ENCODE measurements at regions not wholly inside any gene's neighbourhood (a gene's known extent, or its start where the extent isn't known, plus 50 kb on each side); places are given as distances from the start of the nearest gene placed in this dataset.

- DNase-seq (ENCODE audit: extremely low spot score, unreplicated experiment), result no peak
- peaks cover 11% of the 10 kb centered on the region for H3K4me1 Mint-ChIP-seq (ENCODE audit: unreplicated experiment)
- no peak for TF ChIP-seq CTCF (IDR thresholded peaks at IDR 0.05)
- no peak overlapping the region for H3K27ac Mint-ChIP-seq (ENCODE audit: unreplicated experiment)
- H3K27me3 Mint-ChIP-seq (ENCODE audit: unreplicated experiment), result no peaks in the 10 kb centered on the region
- no peak overlapping the region for H3K4me3 Mint-ChIP-seq (ENCODE audit: unreplicated experiment)
- no peaks in the 10 kb centered on the region for H3K36me3 Mint-ChIP-seq (ENCODE audit: unreplicated experiment)
- no peaks in the 10 kb centered on the region for H3K9me3 Mint-ChIP-seq (ENCODE audit: unreplicated experiment)
Measured at GRCh38 chr1:58922302-58923089, 138.6 kb upstream of the JUN start.

- H3K36me3 Mint-ChIP-seq (ENCODE audit: unreplicated experiment), result no peaks in the 10 kb centered on the region
- H3K9me3 Mint-ChIP-seq (ENCODE audit: unreplicated experiment), result no peaks in the 10 kb centered on the region
- H3K27me3 Mint-ChIP-seq (ENCODE audit: unreplicated experiment), result no peaks in the 10 kb centered on the region
- H3K4me1 Mint-ChIP-seq (ENCODE audit: unreplicated experiment), result peaks cover 11% of the 10 kb centered on the region
- TF ChIP-seq CTCF (IDR thresholded peaks at IDR 0.05), result no peak
- DNase-seq (ENCODE audit: extremely low spot score, unreplicated experiment), result no peak
- H3K27ac Mint-ChIP-seq (ENCODE audit: unreplicated experiment), result no peak overlapping the region
- no peak overlapping the region for H3K4me3 Mint-ChIP-seq (ENCODE audit: unreplicated experiment)
Measured at GRCh38 chr1:58923090-58923470, 139.2 kb upstream of the JUN start.

GRCh38 chr1:58924016-58924565 is 140.2 kb upstream of the JUN start:
- TF ChIP-seq CTCF (IDR thresholded peaks at IDR 0.05), result no peak
- DNase-seq (ENCODE audit: extremely low spot score, unreplicated experiment), result no peak
- no peaks in the 10 kb centered on the region for H3K27me3 Mint-ChIP-seq (ENCODE audit: unreplicated experiment)
- H3K27ac Mint-ChIP-seq (ENCODE audit: unreplicated experiment), result no peak overlapping the region
- H3K36me3 Mint-ChIP-seq (ENCODE audit: unreplicated experiment), result no peaks in the 10 kb centered on the region
- H3K4me3 Mint-ChIP-seq (ENCODE audit: unreplicated experiment), result no peak overlapping the region
- no peaks in the 10 kb centered on the region for H3K9me3 Mint-ChIP-seq (ENCODE audit: unreplicated experiment)
- H3K4me1 Mint-ChIP-seq (ENCODE audit: unreplicated experiment), result peaks cover 11% of the 10 kb centered on the region

- DNase-seq (ENCODE audit: extremely low spot score, unreplicated experiment), result no peak
- TF ChIP-seq CTCF (IDR thresholded peaks at IDR 0.05), result no peak
- H3K27ac Mint-ChIP-seq (ENCODE audit: unreplicated experiment), result no peak overlapping the region
Measured at GRCh38 chr1:58924821-58925220, 141.0 kb upstream of the JUN start.

GRCh38 chr1:58925247-58925646 is 141.4 kb upstream of the JUN start:
- no peak overlapping the region for H3K27ac Mint-ChIP-seq (ENCODE audit: unreplicated experiment)
- no peaks in the 10 kb centered on the region for H3K9me3 Mint-ChIP-seq (ENCODE audit: unreplicated experiment)
- no peaks in the 10 kb centered on the region for H3K36me3 Mint-ChIP-seq (ENCODE audit: unreplicated experiment)
- H3K27me3 Mint-ChIP-seq (ENCODE audit: unreplicated experiment), result no peaks in the 10 kb centered on the region
- no peak overlapping the region for H3K4me3 Mint-ChIP-seq (ENCODE audit: unreplicated experiment)
- TF ChIP-seq CTCF (IDR thresholded peaks at IDR 0.05), result no peak
- no peak for DNase-seq (ENCODE audit: extremely low spot score, unreplicated experiment)
- peaks cover 14% of the 10 kb centered on the region for H3K4me1 Mint-ChIP-seq (ENCODE audit: unreplicated experiment)

More at GRCh38 chr1:58924821-58925220, 141.0 kb upstream of the JUN start:
- H3K4me3 Mint-ChIP-seq (ENCODE audit: unreplicated experiment), result no peak overlapping the region
- H3K9me3 Mint-ChIP-seq (ENCODE audit: unreplicated experiment), result no peaks in the 10 kb centered on the region
- H3K27me3 Mint-ChIP-seq (ENCODE audit: unreplicated experiment), result no peaks in the 10 kb centered on the region
- H3K36me3 Mint-ChIP-seq (ENCODE audit: unreplicated experiment), result no peaks in the 10 kb centered on the region
- peaks cover 14% of the 10 kb centered on the region for H3K4me1 Mint-ChIP-seq (ENCODE audit: unreplicated experiment)

Data from osteocyte (in vitro differentiated cells).